K562 (cell line): ENCODE measurements at regions not wholly inside any gene's neighbourhood (a gene's known extent, or its start where the extent isn't known, plus 50 kb on each side); places are given as distances from the start of the nearest gene placed in this dataset.

Source experiments
- BHLHE40 ChIP-seq: IDR thresholded peaks from 2 replicates; pipeline ENCODE4 v1.6.1; 2011; ENCODE audit warnings: low read length, improper control_type of control experiment
- CBX5 ChIP-seq: IDR thresholded peaks from 2 replicates; pipeline ENCODE4 v1.6.1; 2014; ENCODE audit warnings: low read depth, borderline replicate concordance
- HNRNPUL1 ChIP-seq: fragments of 200-400 bp; formaldehyde crosslinking; IDR thresholded peaks from 2 replicates; pipeline ENCODE4 v1.6.1; 2017; ENCODE audit warnings: low read length
- JUND ChIP-seq, 2 experiments: IDR thresholded peaks; 2 replicates in 1 of 2; 3 replicates in 1 of 2; pipeline ENCODE4 v1.6.1; 2011; ENCODE audit warnings: borderline replicate concordance in 2 of 2, low read depth in 2 of 2, low read length in 2 of 2, improper control_type of control experiment in 1 of 2, missing biosample characterization in 1 of 2, missing genetic modification characterization in 1 of 2, missing genetic modification reagents in 1 of 2
- KAT8 ChIP-seq: fragments of 450-650 bp; IDR thresholded peaks from 2 replicates; pipeline ENCODE4 v1.6.1; 2016; ENCODE audit warnings: low read depth, mild to moderate bottlenecking
- MCM7 ChIP-seq, 2 experiments: fragments of 450-650 bp; IDR thresholded peaks; 2 replicates each; pipeline ENCODE4 v1.6.1; 2016 to 2018
- MED1 ChIP-seq: sonication (generic); formaldehyde crosslinking; IDR thresholded peaks from 2 replicates; pipeline ENCODE4 v1.8.1; 2023; ENCODE audit warnings: missing genetic modification reagents, borderline replicate concordance
- MYC ChIP-seq, 2 experiments: fragments of 250-450 bp in 1 of 2; sonication (Bioruptor Pico) in 1 of 2; IDR thresholded peaks; 2 replicates each; pipeline versions ENCODE4 v1.5.1 to v1.6.1; 2012 to 2021; ENCODE audit warnings: low read depth in 2 of 2, borderline replicate concordance in 1 of 2, improper control_type of control experiment in 1 of 2, low read length in 1 of 2, mild to moderate bottlenecking in 1 of 2, moderate library complexity in 1 of 2
- SIX5 ChIP-seq, 2 experiments: IDR thresholded peaks; 2 replicates each; pipeline ENCODE4 v1.6.1; 2011; ENCODE audit warnings: low read length in 2 of 2, borderline replicate concordance in 1 of 2, low read depth in 1 of 2, mild to moderate bottlenecking in 1 of 2, moderate library complexity in 1 of 2; ENCODE audit not compliant: insufficient read depth in 1 of 2
- ZNF232 ChIP-seq: sonication (generic); formaldehyde crosslinking; IDR thresholded peaks from 2 replicates; pipeline ENCODE4 v1.8.0; 2022; ENCODE audit warnings: mild to moderate bottlenecking, missing genetic modification reagents
- ZNF785 ChIP-seq: fragments of 250-450 bp; sonication (Bioruptor Pico); IDR thresholded peaks from 2 replicates; pipeline ENCODE4 v1.4.0; 2020; ENCODE audit warnings: mild to moderate bottlenecking
- TF ChIP-seq, protein P1 (sequence below), 2 experiments: fragments of 450-650 bp; formaldehyde crosslinking in 1 of 2; IDR thresholded peaks; 2 replicates each; pipeline versions ENCODE4 v1.4.0 to v1.6.1; 2014 to 2020; ENCODE audit warnings: mild to moderate bottlenecking in 2 of 2, borderline replicate concordance in 1 of 2, low read depth in 1 of 2
- TF ChIP-seq, protein P2 (sequence below): fragments of 450-650 bp; IDR thresholded peaks from 2 replicates; pipeline ENCODE4 v1.6.1; 2016; ENCODE audit warnings: low read depth, mild to moderate bottlenecking, moderate library complexity
- TF ChIP-seq, protein P3 (sequence below): fragments of 450-650 bp; conservative IDR thresholded peaks from 2 replicates; pipeline ENCODE4 v1.6.1; 2016; ENCODE audit warnings: missing genetic modification characterization, low read depth, mild to moderate bottlenecking, control low read depth, missing compliant biosample characterization
- TF ChIP-seq, protein P4 (sequence below): sonication (generic); formaldehyde crosslinking; IDR thresholded peaks from 2 replicates; pipeline ENCODE4 v1.8.1; 2022; ENCODE audit warnings: missing genetic modification reagents

DNA sequence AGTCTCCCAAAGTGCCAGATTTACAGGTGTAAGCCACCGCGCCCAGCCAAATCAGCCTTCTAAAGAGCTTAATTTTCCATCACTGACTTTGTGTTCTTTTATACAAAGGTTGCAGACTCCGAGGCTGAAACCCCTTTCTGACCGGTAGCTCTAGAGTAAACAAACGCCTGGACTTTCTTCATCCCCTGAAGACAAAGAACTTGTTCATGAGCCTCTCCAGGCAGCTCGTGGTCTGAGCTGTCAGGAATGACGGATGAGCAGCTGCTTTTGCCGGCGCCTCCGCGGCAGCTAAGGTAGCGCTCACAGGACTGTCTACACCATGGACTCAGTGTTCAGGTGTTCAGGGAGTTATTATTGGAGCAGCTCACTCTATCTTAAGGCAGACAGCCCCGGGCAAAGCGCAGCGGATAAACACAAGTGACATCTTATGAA lies 128.5 kb upstream of the ERRFI1 start (continued):
- TF ChIP-seq, protein P1, sequence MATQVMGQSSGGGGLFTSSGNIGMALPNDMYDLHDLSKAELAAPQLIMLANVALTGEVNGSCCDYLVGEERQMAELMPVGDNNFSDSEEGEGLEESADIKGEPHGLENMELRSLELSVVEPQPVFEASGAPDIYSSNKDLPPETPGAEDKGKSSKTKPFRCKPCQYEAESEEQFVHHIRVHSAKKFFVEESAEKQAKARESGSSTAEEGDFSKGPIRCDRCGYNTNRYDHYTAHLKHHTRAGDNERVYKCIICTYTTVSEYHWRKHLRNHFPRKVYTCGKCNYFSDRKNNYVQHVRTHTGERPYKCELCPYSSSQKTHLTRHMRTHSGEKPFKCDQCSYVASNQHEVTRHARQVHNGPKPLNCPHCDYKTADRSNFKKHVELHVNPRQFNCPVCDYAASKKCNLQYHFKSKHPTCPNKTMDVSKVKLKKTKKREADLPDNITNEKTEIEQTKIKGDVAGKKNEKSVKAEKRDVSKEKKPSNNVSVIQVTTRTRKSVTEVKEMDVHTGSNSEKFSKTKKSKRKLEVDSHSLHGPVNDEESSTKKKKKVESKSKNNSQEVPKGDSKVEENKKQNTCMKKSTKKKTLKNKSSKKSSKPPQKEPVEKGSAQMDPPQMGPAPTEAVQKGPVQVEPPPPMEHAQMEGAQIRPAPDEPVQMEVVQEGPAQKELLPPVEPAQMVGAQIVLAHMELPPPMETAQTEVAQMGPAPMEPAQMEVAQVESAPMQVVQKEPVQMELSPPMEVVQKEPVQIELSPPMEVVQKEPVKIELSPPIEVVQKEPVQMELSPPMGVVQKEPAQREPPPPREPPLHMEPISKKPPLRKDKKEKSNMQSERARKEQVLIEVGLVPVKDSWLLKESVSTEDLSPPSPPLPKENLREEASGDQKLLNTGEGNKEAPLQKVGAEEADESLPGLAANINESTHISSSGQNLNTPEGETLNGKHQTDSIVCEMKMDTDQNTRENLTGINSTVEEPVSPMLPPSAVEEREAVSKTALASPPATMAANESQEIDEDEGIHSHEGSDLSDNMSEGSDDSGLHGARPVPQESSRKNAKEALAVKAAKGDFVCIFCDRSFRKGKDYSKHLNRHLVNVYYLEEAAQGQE (IDR thresholded peaks at IDR 0.05; ENCODE audit: borderline replicate concordance): no peak
- TF ChIP-seq, protein P1 (CRISPR knock-in tag; IDR thresholded peaks at IDR 0.05; ENCODE audit: low read depth): no peak
- TF ChIP-seq ZNF232: no peak
- no peak for TF ChIP-seq CBX5
- no peak for TF ChIP-seq MYC (IDR thresholded peaks at IDR 0.05; ENCODE audit: low read depth, low read length)
- no peak for TF ChIP-seq MYC (CRISPR knock-in tag; IDR thresholded peaks at IDR 0.05; ENCODE audit: borderline replicate concordance, low read depth)
- no peak for TF ChIP-seq SIX5 (IDR thresholded peaks at IDR 0.05; ENCODE audit: borderline replicate concordance in 1 of 2, insufficient read depth in 1 of 2, low read depth in 1 of 2, low read length in 2 of 2)
- TF ChIP-seq MCM7 (IDR thresholded peaks at IDR 0.05): no peak
- TF ChIP-seq KAT8: no peak
- TF ChIP-seq MED1 (CRISPR knock-in tag): no peak
- TF ChIP-seq HNRNPUL1: no peak
- TF ChIP-seq JUND (IDR thresholded peaks at IDR 0.05; ENCODE audit: borderline replicate concordance, low read depth, low read length): no peak
- no peak for TF ChIP-seq JUND (tag; IDR thresholded peaks at IDR 0.05; ENCODE audit: borderline replicate concordance, low read depth, low read length)
- TF ChIP-seq, protein P2, sequence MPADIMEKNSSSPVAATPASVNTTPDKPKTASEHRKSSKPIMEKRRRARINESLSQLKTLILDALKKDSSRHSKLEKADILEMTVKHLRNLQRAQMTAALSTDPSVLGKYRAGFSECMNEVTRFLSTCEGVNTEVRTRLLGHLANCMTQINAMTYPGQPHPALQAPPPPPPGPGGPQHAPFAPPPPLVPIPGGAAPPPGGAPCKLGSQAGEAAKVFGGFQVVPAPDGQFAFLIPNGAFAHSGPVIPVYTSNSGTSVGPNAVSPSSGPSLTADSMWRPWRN: no peak
- TF ChIP-seq, protein P3, sequence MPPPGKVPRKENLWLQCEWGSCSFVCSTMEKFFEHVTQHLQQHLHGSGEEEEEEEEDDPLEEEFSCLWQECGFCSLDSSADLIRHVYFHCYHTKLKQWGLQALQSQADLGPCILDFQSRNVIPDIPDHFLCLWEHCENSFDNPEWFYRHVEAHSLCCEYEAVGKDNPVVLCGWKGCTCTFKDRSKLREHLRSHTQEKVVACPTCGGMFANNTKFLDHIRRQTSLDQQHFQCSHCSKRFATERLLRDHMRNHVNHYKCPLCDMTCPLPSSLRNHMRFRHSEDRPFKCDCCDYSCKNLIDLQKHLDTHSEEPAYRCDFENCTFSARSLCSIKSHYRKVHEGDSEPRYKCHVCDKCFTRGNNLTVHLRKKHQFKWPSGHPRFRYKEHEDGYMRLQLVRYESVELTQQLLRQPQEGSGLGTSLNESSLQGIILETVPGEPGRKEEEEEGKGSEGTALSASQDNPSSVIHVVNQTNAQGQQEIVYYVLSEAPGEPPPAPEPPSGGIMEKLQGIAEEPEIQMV (tag): no peak
- TF ChIP-seq, protein P4, sequence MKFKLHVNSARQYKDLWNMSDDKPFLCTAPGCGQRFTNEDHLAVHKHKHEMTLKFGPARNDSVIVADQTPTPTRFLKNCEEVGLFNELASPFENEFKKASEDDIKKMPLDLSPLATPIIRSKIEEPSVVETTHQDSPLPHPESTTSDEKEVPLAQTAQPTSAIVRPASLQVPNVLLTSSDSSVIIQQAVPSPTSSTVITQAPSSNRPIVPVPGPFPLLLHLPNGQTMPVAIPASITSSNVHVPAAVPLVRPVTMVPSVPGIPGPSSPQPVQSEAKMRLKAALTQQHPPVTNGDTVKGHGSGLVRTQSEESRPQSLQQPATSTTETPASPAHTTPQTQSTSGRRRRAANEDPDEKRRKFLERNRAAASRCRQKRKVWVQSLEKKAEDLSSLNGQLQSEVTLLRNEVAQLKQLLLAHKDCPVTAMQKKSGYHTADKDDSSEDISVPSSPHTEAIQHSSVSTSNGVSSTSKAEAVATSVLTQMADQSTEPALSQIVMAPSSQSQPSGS (CRISPR knock-in tag): no peak
- TF ChIP-seq BHLHE40: no peak
- no peak for TF ChIP-seq ZNF785
